Fibroblast of skin of right quadriceps (primary cell): ENCODE measurements at regions not wholly inside any gene's neighbourhood (a gene's known extent, or its start where the extent isn't known, plus 50 kb on each side); places are given as distances from the start of the nearest gene placed in this dataset.

ENCODE experiments used
- DNase-seq: peaks from one replicate; pipeline ENCODE4 v3.0.0-alpha.2; 2013

DNA sequence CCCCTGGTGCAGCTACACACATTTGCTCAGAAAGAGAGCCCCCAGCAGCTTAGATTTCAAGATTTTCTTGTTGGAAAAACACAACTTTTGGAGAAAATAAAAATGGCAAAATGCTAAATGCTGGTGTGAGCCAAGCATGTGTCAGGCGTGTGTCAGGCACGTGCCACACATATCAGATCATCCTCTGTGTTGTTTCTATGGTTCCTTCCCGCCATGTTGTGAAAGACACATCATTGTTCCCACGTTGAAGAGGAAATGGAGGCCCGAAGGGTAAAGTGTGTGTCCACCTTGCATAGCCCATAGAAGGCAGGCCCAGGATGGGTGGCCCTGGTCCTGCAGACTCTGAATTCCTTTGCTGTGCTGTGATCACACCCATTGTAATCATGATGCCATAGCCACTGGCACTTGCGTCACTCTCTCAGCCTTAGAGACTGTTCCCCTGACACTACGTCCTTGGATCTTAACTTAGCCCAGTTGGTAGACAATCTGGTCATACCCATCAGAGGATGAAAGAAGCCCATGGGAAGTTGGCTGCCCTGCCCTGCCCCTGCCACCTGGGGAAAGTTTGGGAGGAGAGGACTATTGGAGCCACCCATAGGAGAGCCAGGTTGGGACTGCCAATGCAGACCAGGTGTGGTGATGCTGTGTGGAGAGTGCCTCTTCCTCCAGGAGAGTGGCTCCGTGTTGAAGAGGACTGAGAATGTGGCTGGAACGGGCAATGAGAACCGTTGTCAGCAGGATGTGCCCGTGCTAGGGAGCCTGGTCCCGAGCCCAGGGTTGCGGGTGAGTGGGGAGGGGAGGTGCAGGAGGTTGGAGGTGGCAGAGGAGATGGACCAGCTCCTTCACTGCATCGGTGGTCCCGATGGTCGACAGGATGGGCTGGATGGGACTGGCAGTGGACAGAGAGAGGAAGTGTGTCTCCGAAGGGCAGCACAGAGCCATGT is 65.6 kb upstream of the IGFBP3 start:
- no peak for DNase-seq

DNA sequence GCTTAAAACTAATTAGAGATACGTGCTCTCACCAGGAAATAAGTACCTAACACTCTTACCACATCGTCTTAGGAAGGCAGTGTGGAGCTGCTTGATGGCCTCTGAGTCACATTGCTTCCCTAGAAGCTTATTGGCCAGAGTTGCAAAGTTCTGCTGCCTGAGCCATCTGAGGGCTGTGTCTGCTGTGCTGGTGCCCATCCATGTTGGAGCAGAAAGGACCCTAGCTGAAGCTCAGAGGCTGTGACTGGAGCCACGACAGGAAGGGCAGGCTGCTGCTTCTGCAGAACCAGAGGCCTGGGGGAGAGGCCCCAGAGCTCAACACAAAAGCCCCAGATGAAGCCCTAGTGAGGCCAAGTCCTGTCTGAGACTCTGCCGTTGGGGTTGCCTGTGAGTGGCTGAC is 64.8 kb upstream of the IGFBP3 start:
- DNase-seq = peak; percentile 74

DNA sequence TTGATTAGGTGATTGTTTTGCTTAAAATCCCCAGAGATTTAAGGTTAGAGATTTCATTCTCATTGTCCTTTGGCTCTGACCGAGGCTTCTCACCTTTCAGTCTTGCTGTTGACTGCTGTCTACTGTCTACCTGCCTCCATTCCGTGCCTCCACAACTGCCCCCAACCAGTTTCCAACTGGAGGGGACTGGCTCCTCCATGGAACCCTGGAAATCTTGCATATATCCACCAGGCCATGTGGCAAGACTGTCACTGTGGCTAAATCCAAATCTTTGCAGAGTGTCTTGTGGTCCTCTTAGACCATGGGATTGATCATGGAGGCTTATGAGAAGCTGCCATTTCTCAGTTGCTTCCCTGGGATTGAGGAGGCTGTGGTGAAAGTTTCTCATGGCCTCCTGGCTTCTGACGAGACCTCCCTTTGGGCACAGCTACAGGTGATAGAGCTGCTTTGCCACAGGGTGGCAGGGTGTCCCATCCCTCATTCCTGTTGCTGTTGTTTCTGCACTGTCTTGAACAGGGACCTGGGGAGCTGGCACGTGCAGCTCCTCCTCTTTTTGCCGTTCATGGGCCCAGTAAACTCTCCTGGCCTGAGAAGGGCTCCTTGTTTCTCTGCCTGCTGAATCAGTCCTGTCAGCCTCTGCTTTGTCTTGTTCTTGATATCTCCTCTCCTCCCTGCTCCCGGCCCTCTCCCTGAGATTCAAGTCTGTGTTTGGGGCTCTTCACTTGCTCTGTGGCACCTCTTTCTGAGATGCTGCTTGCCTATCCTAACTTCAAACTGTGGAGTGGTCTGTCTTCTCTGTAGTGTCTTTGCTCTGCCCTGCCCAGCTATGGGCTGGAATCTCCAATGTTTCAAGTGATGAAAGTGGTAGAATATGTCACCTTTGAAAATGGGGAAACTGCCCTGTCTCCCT is 63.6 kb upstream of the IGFBP3 start:
- DNase-seq = no peak

DNA sequence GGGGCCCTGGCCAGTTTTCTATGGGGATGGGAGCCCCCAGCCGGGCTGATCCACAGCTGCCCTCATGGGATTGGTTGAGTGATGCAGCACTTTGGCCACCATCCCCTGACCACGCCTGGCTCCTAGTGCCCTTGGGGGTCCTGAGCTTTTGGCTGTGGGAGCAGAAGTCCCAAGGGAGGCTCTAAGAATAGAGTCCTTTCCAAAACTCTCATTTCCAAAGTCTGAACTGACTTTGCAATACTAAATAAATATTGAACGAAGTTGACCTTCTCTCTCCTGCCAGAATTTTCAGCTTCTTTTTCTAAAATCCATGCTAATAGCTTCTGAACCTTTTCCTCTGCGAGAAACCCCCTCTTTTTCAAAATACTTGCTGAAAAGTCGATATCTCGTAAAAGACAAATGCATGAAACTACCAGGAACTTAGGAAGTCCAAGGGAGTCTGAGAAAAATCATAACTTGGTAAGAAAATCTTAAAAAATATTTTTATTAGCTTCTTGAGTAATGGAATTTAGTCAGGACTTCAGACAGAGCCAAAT is 62.7 kb upstream of the IGFBP3 start:
- DNase-seq = no peak

DNA sequence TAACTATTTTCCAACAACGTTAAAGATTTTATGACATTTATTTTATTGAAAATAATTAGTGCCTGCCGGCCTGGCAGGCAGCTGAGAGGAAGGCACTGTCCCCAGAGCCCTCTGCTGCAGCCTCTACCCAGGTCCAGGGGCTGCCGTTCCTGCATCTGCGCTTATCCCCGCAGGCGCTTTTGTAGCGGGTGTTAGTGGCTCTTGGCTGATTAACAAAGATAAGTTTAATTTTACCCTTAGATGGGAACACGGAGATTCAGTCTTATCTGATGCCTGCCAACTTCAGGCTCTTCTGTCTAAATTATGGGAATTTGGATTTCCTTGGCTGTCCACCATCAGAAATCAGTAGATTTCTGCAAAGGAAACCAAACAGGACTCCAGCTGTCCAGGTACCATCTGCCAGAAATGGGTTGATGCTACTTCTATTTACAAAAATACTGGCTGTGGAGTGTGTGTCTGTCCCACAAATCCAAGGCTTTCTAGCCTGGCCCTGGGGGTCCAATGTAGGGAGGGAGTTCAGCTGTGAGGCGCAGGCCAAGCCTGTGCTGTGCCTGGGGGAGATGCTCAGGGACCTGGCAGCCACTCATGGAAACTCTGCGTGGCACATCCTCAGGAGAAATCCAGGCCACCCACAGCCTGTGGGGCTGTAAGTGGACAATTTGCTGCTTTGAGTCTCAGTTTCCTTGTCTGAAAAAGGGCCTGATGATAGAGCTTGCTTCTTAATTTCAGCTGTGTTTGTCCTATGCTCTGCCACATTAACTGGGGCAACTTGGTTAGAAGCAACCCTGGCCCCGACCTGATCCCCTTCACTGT is 62.0 kb upstream of the IGFBP3 start:
- no peak for DNase-seq

DNA sequence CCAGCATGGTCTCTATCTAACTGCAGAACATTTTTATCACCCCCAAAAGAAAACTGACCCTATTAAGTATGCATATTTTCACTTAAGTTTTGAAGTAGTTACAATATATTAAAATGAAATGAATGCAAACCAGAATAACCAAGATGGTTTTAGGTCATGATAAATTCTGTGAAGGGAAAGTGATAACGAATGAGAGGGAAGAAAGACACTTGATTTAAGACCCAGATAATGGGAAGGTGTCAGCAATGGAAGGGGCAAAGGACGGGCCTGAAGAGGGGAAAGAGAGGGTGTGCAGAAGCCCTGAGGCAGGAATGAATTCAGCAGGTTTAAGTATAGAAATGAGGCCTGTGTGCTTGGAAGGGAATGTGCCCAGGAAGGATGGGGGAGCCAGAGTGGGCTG is 61.1 kb upstream of the IGFBP3 start:
- DNase-seq = no peak

DNA sequence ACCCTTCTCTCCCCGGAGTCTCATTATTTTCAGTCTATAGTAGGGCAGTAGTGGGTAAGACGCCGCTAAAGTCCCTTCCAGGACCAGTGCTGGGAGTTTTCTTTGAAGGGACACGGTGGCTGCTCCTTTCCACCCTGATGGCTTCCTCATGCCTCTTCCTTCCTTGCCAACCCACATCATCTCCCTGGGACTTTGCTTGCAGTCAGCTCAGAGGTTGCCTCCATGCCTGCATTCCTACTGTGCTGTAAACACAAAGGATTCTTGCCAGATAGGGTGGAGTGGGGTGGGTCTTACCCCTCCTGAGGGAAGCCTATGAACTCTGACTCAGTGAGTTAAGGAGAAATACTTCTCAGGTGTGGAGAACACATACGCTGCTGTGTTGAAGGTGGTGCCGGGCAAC is 59.9 kb upstream of the IGFBP3 start:
- no peak for DNase-seq

DNA sequence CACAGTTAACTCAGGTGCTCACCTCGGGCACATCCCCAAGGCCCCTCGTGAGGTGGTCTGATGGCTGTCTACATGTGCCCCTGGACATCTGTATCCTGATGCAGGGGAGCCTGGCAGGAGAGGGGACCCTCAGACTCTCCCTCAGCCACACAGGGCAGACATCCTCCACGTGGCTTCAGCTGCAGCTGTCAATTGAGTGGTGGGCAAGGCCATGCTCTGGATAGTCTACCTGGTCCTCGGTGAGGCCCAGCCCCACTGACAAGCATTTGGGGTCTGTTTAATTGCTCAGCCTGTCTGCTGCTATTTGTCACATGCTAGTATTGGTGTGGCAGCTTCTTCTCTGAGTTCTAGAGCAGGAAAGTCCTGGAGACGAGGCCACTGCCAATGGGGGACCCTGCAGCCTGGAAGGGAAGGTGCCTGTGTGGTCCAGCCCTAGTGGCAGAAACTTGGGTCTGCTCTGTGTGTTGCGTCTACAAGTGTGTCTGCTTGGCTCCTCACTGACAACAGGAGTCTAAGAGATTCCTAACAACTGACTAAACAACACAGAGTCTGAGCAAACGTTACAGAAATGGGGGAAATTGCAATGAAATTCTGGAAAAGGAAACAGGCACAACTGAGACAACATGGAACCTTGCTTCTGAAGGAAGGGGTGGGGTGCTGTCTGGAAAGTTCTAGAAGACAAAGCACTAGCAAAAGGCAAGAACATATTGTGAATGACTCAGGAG is 59.3 kb upstream of the IGFBP3 start:
- DNase-seq = peak; percentile 69

DNA sequence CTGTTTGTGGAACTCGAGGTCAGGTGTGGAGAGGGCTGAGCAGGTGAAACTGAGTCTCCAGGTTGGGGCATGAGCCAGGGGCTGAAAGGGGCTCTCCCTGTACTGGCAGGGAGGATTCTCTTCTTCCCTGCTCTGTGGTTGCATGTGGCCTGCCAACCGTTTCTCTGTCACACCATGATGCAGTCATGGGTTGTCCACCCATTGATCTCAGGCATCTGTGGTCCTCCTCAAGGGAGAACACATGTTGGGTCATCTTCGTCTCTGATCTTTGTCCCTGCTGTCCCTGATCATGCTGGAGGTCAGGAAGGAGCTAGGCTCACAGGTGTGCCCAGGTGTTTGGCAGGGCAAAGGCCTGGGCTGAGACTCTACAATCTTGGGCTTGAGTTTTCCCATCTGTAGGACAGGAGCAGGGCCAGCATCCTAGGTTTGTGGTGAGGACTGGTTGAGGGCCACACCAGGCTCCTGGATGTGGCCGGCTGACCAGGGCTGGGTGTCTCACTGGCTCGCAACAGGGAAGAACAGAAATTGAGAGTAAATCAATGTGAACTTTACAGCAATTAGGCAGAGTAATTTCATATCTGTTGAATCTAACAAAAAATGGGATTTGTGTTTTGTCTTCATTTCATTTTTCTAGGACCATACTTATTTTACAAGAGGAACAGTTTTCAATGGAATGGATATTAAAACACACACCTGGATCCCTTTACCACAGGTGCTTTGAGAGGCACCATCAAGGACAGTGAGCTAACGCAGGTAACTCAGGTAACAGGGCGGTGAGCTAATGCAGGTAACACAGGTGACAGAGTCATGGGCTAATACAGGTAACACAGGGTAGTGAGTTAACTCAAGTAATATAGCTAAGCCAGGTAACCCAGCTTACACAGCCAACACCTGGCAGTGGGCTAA is 58.5 kb upstream of the IGFBP3 start:
- DNase-seq = no peak

DNA sequence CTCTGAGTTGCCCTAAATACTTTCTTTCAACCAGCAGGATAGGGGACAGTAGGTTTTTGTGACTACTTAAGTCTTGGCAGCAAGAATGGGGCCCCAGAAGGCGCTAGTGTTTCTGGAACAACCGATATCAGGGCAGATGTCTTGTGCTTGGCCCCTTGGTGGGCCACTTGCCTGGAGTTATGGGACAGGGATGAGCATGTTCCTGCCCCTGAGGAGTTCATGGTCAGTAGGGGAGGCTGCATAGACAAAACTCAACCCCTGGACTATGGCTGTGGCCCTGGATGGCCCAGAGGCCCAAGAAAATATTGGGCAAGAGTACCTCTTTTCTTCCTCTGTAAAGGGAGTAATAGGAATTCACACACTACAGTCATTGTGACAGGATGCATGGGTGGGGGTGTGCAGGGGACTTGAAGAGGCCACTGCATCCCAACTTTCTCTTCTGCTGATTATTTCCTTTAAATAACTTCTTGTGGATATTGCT is 57.7 kb upstream of the IGFBP3 start:
- DNase-seq = peak; percentile 31

DNA sequence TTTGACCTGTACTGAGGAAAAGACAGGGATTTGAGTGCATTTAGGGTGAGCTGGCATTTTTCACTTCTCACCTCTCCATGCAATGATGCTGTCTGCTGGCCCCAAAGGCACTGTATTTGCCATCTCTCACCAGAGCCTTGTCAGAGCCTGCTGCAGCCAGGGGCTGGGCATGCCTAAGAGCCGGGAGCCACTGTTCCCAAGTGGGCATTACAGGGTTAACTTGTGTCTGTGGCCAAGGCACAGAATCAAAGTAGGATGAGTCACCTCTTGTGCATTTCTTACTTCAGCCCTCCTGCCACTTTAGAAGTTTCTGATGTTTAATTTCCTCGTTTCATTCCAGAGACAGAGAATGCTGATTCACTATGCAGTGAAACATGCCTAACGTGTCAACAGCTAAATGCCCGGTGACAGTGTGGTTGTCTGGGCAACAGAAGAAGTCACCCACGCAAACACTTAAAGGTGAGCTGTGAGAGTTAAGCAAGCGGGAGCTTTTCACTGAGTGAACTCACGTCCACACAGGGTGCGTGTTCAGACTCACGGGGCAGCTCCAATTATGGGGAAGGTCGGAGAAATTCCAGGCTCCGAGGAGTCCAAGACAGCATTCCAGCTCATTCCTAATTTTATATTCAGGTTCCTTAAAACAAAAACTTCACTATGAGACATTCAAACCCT is 57.1 kb upstream of the IGFBP3 start:
- DNase-seq = peak; percentile 98

DNA sequence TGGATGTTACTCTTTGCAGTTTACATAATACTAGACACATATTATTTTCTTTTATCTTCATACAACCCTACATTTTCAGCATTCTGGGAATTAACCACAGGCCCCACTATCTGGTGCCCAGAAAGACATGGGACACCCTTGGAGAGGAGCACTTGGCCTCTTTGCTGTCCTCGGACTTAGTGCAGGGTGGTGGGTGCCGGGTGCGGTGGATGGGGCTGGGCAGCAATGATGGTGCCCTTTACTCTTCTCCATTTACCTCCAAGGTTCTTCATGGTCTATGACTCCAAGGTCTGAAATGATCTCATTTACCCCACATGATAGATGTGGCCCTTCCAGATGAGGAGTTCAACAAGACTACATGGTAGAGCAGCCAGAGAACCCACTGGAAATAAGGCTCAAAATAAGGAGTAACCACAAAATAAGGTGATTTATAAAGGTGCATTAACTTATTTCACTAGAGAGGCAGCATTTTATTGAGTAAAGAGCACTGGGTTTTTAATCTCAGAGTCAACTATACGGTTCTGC is 56.2 kb upstream of the IGFBP3 start:
- no peak for DNase-seq

DNA sequence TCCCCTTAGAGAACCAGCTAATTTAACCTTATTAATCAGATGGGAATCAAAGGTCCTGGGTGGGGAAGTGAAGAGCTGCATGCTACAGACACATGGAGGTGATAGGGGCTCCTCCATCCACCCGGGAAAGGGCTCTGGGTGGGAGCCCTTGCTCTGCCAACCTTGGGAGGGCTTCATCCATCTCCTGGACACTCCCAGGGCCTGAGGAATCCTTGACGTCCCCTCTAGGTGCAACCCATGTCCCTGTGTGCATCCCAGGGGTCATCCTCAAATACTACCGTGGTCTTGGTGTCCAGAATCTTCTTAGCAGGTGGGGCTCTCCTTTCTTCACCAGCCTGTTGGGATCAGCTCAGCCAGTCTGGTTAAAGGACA is 55.4 kb upstream of the IGFBP3 start:
- no peak for DNase-seq

DNA sequence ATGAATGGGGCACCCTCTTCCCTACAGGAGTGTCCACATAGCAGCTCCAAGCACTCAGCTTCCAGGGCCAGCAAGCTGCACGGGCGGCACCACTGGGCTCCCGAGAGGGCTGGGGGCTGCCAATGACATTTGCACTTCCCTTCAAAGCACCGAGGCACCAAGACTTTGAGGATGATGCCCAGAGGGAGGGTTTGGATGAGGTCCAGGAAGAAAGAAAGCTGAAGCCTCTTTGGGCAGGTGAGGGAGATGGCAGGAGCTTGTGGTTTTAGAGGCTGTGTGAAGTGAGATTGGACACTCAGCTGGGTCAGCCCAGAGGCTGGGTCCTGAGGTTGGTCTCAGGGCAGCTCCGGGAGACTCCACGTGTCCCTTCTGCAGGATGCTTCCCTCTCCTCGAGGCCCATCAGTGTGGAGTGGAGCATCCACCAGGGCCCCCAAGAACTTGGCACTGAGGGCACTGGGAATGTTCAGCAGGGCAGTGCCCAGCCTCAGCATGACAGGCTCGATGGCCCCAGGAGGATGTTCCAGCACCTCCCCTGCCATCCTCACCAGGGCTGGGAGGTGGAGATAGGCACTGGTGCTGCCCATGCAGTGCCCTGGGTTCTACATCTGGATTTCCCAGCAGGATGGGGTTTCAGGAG is 54.9 kb upstream of the IGFBP3 start:
- no peak for DNase-seq

DNA sequence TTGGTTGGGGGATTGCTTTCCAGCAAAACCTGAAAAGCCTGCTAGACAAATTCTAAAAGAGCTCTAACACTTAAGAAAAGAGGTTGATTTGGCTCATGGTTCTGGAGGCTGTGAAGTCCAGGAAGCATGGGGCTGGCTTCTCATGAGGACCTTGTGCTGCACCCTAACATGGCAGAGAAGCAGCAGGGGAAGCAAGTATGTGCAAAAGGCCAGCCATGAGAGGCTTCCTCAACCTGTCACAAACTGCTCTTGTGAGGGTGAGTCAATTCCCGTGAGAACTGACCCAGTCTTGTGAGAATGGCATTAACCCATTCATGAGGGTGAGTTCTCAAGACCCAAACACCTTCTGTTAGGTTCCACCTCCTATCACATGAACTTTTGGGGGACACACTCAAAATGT is 54.3 kb upstream of the IGFBP3 start:
- DNase-seq = no peak

DNA sequence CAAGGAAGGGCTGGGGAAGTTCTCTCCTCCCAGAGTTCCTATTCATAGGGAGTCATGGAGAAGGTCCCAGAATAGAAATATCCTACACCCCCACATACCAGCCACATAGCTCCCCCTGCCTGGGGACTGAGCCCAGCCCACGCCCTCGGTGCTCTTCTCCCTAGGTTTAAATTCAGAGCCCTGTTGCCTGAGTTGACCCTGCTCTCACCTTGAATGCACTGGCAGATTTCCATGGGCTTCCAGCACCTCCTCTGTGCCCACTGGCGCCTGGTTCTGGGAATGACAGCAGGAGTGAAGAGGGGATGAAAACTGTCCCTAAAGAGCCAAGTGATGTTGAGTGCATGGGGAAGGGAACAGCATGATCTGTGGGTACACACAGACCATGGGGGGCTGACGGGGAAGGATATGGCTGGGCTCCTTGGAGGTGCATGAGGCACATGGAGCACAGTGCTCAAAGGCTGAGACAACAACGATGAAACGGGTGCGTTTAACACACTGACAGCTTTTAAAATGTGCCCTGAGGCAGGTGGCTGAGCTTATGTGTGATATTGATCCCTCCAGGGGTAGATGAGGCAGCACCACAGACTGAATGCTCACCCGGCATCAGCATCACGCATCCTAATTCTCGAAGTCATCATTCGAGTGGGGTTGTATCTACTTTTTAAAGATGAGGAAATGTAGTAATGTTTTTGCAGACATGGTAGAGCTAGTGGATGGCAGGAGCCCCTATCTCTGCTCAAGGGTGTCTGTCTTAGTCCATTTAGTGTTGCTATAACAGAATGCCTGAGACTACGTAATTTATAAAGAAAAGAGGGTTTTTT is 53.7 kb upstream of the IGFBP3 start:
- no peak for DNase-seq

DNA sequence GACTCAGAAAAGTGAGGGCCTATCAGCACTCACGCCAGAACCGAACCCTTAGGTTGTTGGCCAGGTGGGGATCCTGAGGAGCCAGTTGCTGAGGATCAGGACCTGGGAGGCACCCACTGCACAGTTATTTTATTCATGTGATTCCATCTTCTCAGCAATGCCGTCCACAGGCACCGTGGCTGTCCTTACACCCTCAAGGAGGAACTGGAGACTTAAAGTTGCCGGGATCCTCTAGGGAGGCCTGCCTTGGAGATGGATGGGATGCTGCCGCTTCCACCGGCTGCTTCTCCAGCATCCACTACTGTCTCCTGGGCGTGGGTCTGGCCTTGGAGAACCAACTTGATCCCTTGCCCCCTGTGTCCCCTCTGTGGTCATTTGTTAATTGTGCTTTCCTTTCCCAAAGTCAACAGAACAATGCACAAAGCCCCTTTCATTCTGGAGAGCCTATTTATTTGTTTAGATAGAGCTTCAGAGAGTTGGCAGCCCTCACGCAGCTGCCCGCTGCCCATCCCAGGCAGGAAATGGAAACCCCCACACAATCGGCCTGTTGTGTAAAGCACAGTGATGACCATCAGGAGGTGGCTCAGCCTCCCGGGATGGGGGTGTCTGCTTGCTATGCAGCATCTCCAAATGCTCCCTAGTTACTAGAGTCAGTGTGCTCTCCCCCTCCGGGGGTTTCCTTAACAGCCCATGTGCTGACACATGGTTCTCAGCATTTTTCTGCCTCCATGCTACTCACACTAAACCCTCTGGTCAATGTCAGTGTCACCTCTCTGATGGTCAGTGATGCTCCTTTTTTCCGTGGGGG is 52.9 kb upstream of the IGFBP3 start:
- DNase-seq = no peak
